ENCODE measurements at regions not wholly inside any gene's neighbourhood (a gene's known extent, or its start where the extent isn't known, plus 50 kb on each side); places are given as distances from the start of the nearest gene placed in this dataset.
"Not testable (repeated sequence)": the region's sequence is repeated elsewhere in the genome, so short reads cannot be mapped to it uniquely, and the experiment has no call there.

GRCh38 chr6:144630857-144631256 is 345.7 kb downstream of the UTRN start:
- TF ChIP-seq, protein P1, sequence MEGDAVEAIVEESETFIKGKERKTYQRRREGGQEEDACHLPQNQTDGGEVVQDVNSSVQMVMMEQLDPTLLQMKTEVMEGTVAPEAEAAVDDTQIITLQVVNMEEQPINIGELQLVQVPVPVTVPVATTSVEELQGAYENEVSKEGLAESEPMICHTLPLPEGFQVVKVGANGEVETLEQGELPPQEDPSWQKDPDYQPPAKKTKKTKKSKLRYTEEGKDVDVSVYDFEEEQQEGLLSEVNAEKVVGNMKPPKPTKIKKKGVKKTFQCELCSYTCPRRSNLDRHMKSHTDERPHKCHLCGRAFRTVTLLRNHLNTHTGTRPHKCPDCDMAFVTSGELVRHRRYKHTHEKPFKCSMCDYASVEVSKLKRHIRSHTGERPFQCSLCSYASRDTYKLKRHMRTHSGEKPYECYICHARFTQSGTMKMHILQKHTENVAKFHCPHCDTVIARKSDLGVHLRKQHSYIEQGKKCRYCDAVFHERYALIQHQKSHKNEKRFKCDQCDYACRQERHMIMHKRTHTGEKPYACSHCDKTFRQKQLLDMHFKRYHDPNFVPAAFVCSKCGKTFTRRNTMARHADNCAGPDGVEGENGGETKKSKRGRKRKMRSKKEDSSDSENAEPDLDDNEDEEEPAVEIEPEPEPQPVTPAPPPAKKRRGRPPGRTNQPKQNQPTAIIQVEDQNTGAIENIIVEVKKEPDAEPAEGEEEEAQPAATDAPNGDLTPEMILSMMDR (conservative IDR thresholded peaks at IDR 0.05): no peak
- no peak overlapping the region for H3K27ac ChIP-seq

DNA sequence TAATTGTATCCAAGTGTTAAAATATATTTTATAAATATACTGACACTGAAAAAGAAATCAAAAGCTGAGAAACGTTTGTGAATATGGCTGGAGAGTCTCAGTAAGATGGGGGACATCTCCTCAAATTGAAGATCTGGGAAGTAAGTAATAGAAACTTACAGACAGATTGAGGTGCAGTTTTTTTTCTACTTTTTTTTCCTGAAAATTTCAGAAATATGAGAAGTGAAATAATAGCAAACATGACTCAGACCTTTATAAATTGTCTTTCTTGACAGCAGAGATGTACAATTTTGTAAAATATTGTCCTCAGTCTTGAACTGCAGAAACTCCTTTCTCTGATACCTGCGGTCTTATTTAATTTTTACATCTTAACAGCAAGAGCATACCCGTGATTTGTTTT is 347.1 kb downstream of the UTRN start:
- H3K27ac ChIP-seq: no peak overlapping the region
- TF ChIP-seq, protein P1 (conservative IDR thresholded peaks at IDR 0.05): no peak

- TF ChIP-seq, protein P1 (conservative IDR thresholded peaks at IDR 0.05): no peak
- no peak overlapping the region for H3K27ac ChIP-seq
Measured at GRCh38 chr6:144633886-144634285, 348.8 kb downstream of the UTRN start.

GRCh38 chr6:144634371-144634770 is 349.2 kb downstream of the UTRN start:
- TF ChIP-seq, protein P1 (conservative IDR thresholded peaks at IDR 0.05): no peak
- H3K27ac ChIP-seq: no peak overlapping the region

GRCh38 chr6:144635051-144635450 is 349.9 kb downstream of the UTRN start:
- no peak overlapping the region for H3K27ac ChIP-seq
- TF ChIP-seq, protein P1 (conservative IDR thresholded peaks at IDR 0.05): no peak

GRCh38 chr6:144636025-144636424 is 350.9 kb downstream of the UTRN start:
- H3K27ac ChIP-seq: not testable (repeated sequence)

DNA sequence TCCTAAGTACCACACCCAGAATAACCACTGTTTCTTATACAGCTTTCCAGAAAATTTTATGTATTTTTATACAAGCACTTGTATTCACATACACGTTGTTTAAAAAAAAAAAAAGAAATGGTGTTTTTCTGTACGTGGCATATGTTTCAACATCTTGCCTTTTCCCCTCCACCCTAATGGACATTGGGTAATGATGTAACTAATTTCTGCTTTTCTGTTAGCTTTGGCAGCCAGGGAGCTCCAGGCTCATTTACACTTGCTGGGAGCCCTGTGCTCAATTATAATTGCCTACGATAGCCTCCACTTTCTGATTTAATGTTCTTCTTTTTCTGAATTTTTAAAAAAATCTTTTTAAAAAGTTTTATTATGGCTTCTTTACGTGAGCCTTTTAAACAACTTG is 352.4 kb downstream of the UTRN start:
- H3K27ac ChIP-seq: no peak overlapping the region
- TF ChIP-seq, protein P1 (conservative IDR thresholded peaks at IDR 0.05): no peak

GRCh38 chr6:144639654-144640053 is 354.5 kb downstream of the UTRN start:
- TF ChIP-seq, protein P1 (conservative IDR thresholded peaks at IDR 0.05): no peak
- H3K27ac ChIP-seq: no peak overlapping the region

All from VCaP (cell line).